ENCODE measurements at regions not wholly inside any gene's neighbourhood (a gene's known extent, or its start where the extent isn't known, plus 50 kb on each side); places are given as distances from the start of the nearest gene placed in this dataset.
"Not testable (repeated sequence)": the region's sequence is repeated elsewhere in the genome, so short reads cannot be mapped to it uniquely, and the experiment has no call there.

DNA sequence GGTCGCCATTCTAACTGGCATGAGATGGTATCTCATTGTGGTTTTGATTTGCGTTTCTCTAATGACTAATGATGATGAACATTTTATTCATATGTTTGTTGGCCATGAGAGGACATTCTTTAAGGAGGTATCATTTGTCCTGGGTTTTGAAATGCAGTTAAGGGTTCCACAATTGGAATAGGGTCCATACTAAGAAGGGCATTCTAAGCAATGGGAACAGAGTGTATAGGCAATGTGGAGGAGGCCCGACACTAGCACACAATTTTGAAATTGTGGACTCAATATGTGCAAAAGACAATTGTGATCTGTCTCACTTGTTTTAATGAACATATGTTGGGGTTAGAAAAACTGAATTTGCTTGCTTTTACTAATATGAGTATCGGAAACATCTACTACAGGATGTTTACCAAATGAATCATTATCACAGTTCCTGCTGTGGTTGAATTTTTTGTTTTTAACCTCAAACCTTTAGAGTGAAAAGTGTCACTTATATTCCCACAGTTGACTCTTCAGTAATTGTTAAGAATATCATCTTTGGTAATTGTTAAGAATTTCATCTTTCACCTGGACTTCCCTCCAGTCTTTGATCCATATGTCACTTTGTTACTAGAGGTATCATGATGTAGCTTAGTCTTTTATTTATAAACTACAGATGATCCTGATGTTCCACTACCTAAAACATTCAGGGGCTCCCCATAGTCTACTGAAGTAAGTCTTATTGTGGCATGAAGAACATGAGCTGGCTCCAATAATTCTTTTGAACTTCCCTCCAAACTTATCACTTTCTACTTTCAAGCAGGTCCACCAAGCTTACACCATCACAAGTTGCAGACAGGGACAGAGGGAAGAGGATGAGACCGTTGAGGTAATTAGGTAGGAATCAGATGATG is 109.7 kb upstream of the KLF12 start:
- 92% methylated on average over 5 of the region's 5 CpGs for WGBS
- DNase-seq (ENCODE audit: low spot score), result no peak
- H3K36me3 ChIP-seq, result no peaks in the 10 kb centered on the region
- TF ChIP-seq POLR2A (IDR thresholded peaks at IDR 0.05) (no peak), POLR2AphosphoS5 (IDR thresholded peaks at IDR 0.05) (no peak)
- TF ChIP-seq, protein P1, sequence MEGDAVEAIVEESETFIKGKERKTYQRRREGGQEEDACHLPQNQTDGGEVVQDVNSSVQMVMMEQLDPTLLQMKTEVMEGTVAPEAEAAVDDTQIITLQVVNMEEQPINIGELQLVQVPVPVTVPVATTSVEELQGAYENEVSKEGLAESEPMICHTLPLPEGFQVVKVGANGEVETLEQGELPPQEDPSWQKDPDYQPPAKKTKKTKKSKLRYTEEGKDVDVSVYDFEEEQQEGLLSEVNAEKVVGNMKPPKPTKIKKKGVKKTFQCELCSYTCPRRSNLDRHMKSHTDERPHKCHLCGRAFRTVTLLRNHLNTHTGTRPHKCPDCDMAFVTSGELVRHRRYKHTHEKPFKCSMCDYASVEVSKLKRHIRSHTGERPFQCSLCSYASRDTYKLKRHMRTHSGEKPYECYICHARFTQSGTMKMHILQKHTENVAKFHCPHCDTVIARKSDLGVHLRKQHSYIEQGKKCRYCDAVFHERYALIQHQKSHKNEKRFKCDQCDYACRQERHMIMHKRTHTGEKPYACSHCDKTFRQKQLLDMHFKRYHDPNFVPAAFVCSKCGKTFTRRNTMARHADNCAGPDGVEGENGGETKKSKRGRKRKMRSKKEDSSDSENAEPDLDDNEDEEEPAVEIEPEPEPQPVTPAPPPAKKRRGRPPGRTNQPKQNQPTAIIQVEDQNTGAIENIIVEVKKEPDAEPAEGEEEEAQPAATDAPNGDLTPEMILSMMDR (IDR thresholded peaks at IDR 0.05), result no peak
- no peak overlapping the region for H3K27ac ChIP-seq
- no peak overlapping the region for H3K4me3 ChIP-seq
- H3K9me3 ChIP-seq, result no peaks in the 10 kb centered on the region
- H3K4me1 ChIP-seq (replicated peaks), result no peaks in the 10 kb centered on the region
- intact Hi-C loops (cut with DNase I), result no loop called here
- no peaks in the 10 kb centered on the region for H3K27me3 ChIP-seq (replicated peaks; ENCODE audit: insufficient read depth)

DNA sequence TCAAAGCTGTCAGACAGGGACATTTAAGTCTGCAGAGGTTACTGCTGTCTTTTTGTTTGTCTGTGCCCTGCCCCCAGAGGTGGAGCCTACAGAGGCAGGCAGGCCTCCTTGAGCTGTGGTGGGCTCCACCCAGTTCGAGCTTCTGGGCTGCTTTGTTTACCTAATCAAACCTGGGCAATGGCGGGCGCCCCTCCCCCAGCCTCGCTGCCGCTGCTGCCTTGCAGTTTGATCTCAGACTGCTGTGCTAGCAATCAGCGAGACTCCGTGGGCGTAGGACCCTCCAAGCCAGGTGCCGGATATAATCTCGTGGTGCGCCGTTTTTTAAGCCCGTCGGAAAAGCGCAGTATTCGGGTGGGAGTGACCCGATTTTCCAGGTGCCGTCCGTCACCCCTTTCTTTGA is 107.1 kb upstream of the KLF12 start:
- DNase-seq (ENCODE audit: low spot score); H3K27ac ChIP-seq; H3K9me3 ChIP-seq; H3K4me1 ChIP-seq (replicated peaks); intact Hi-C loops (cut with DNase I); H3K4me3 ChIP-seq; H3K27me3 ChIP-seq (replicated peaks; ENCODE audit: insufficient read depth); H3K36me3 ChIP-seq: not testable (repeated sequence)
- WGBS, result 88% methylated on average over 19 of the region's 19 CpGs

DNA sequence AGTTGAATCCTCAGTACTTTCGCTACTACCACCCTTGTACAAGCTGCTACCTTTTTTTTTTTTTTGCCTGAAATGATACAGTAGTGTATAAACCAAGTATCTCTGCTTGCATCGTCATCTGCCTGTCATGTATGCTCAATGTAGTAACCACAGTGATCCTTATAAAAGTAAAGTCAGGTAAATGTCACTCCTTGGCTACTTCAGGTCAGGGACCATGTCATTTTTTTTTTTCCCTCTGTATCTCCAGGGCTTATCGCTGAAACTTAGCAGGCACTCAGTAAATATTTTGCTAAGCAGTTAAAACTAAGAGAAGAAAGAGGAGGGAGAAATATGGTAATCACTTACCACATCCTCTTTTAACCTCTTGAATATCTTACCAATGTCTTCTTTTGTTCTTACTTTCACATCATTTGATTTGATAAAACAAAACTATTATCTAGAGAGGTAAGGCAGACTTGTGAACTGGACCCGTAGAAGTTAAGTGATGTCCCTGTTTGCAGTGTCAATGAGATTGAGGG is 96.8 kb upstream of the KLF12 start:
- Histone ChIP-seq H3K36me3 (no peaks in the 10 kb centered on the region), H3K27ac (no peak overlapping the region), H3K4me3 (no peak overlapping the region), H3K27me3 (replicated peaks; ENCODE audit: insufficient read depth) (no peaks in the 10 kb centered on the region), H3K9me3 (no peaks in the 10 kb centered on the region), H3K4me1 (replicated peaks) (no peaks in the 10 kb centered on the region)
- 67% methylated on average over 4 of the region's 4 CpGs for WGBS
- TF ChIP-seq POLR2A (IDR thresholded peaks at IDR 0.05) (no peak), POLR2AphosphoS5 (IDR thresholded peaks at IDR 0.05) (no peak)
- TF ChIP-seq, protein P1 (IDR thresholded peaks at IDR 0.05), result no peak
- no peak for DNase-seq (ENCODE audit: low spot score)
- intact Hi-C loops (cut with DNase I), result no loop called here

DNA sequence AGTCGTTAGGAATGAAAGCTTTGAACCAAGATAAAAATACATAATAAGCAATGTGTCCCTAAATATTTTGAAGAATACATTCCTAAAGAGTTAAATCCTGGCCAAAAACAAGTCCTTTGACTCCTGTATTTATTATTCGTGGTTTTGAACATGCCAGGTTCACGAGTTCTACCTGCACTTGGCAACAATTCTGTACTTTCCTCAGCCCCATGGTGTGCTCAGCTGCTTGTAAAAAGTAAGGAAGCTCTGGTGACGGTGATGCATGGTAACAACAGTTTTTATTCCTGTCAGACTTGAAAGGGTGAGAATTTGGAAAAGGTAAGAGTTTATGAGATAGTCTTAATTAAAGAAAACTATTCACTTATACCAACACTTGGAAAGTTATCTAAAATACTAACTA is 95.0 kb upstream of the KLF12 start:
- no peaks in the 10 kb centered on the region for H3K36me3 ChIP-seq
- peak overlapping the region; percentile 28 to 71 for H3K27ac ChIP-seq
- no peak overlapping the region for H3K4me3 ChIP-seq
- peak; percentile 53 for DNase-seq (ENCODE audit: low spot score)
- H3K27me3 ChIP-seq (replicated peaks; ENCODE audit: insufficient read depth), result no peaks in the 10 kb centered on the region
- TF ChIP-seq POLR2AphosphoS5 (IDR thresholded peaks at IDR 0.05), result peak; percentile 71
- TF ChIP-seq, protein P1 (IDR thresholded peaks at IDR 0.05), result no peak
- TF ChIP-seq POLR2A (IDR thresholded peaks at IDR 0.05), result no peak
- no peaks in the 10 kb centered on the region for H3K4me1 ChIP-seq (replicated peaks)
- no peaks in the 10 kb centered on the region for H3K9me3 ChIP-seq
- 26% methylated on average over 4 of the region's 4 CpGs for WGBS
- intact Hi-C loops (cut with DNase I), result no loop called here

DNA sequence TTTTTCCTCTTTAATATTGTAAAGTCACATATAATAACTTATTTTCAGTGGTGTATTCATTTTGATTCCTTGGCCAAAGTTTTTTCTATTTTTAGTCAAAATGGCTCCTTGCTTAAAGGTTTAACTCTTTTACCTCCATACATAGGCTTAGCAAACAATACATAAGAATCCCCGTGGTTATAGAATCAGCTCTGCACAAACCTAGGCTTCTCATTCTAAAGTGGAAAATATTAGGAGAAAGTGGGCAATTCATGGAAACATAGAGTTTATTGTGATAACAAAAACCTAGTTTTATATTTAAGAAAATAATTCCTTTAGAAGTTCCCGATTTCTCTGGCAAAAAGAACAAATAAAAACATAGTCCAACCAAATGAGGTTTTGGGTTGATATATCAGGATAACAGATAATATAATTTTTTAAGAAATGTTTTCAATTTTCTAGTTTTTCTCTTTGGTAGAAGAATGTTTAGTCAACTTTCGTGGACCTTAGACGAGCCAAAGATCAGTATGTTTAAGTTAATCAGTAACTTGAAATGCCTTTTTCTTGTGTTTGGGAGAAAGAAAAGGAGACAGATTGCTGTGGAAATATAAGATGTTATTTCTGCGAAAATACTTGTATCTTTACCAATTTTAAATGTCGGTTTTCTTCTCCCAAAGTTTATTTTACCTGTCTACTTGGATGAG is 93.4 kb upstream of the KLF12 start:
- no peak overlapping the region for H3K27ac ChIP-seq
- H3K4me3 ChIP-seq, result no peak overlapping the region
- DNase-seq (ENCODE audit: low spot score), result no peak
- H3K4me1 ChIP-seq (replicated peaks), result no peaks in the 10 kb centered on the region
- TF ChIP-seq, protein P1 (IDR thresholded peaks at IDR 0.05), result no peak
- TF ChIP-seq POLR2A (IDR thresholded peaks at IDR 0.05) (no peak), POLR2AphosphoS5 (IDR thresholded peaks at IDR 0.05) (no peak)
- no peaks in the 10 kb centered on the region for H3K36me3 ChIP-seq
- no peaks in the 10 kb centered on the region for H3K9me3 ChIP-seq
- WGBS, result 62% methylated on average over 6 of the region's 6 CpGs
- intact Hi-C loops (cut with DNase I), result no loop called here
- H3K27me3 ChIP-seq (replicated peaks; ENCODE audit: insufficient read depth), result no peaks in the 10 kb centered on the region
